SU-DHL-6 (cell line): ENCODE measurements at regions not wholly inside any gene's neighbourhood (a gene's known extent, or its start where the extent isn't known, plus 50 kb on each side); places are given as distances from the start of the nearest gene placed in this dataset.

Experiments
- H2AFZ ChIP-seq: fragments of 200-600 bp; sonication (generic); 2 replicates; pipeline ENCODE4 v1.6.1; 2014; ENCODE audit warnings: low read depth, mild to moderate bottlenecking, moderate library complexity, mixed read lengths, antibody characterized with exemption, low read length; ENCODE audit not compliant: severe bottlenecking
- H3F3A ChIP-seq: fragments of 200-600 bp; shearing (Covaris generic); 2 replicates; pipeline ENCODE4 v1.6.0; 2016; ENCODE audit warnings: antibody characterized with exemption, mild to moderate bottlenecking; ENCODE audit not compliant: insufficient read depth
- H3K27ac ChIP-seq: fragments of 200-600 bp; sonication (generic); 2 replicates; pipeline ENCODE4 v1.5.1; 2016; ENCODE audit warnings: low read depth, mild to moderate bottlenecking, low read length, moderate library complexity, mixed read lengths
- H3K27me3 ChIP-seq: fragments of 200-600 bp; sonication (generic), shearing (Covaris generic); 2 replicates; pipeline ENCODE4 v1.6.0; 2014; ENCODE audit warnings: mild to moderate bottlenecking, low read length
- H3K36me3 ChIP-seq: fragments of 200-600 bp; sonication (generic); 2 replicates; pipeline ENCODE4 v1.6.1; 2014; ENCODE audit warnings: mild to moderate bottlenecking, low read length, mixed read lengths
- H3K4me2 ChIP-seq: fragments of 300-600, 200-600 bp; shearing (Covaris generic), sonication (generic); 2 replicates; pipeline ENCODE4 v1.6.0; 2014; ENCODE audit warnings: low read length, low read depth, mild to moderate bottlenecking; ENCODE audit not compliant: poor library complexity, severe bottlenecking
- H3K4me3 ChIP-seq: fragments of 200-600 bp; sonication (generic); 2 replicates; pipeline ENCODE4 v1.5.1; 2014; ENCODE audit warnings: antibody characterized with exemption, low read length, mild to moderate bottlenecking, mixed read lengths; ENCODE audit not compliant: insufficient read depth, poor library complexity, severe bottlenecking
- H3K79me2 ChIP-seq: fragments of 200-600 bp; sonication (generic); 2 replicates; pipeline ENCODE4 v1.6.1; 2014; ENCODE audit warnings: mild to moderate bottlenecking, low read length, moderate library complexity; ENCODE audit not compliant: insufficient read depth
- H3K9ac ChIP-seq: fragments of 200-600 bp; sonication (generic); 2 replicates; pipeline ENCODE4 v1.7.0; 2014; ENCODE audit warnings: mild to moderate bottlenecking, low read length
- H3K9me2 ChIP-seq: fragments of 200-600 bp; sonication (generic); replicated peaks from 2 replicates; pipeline ENCODE4 v1.6.1; 2014; ENCODE audit warnings: low read length; ENCODE audit not compliant: insufficient read depth
- H3K9me3 ChIP-seq: fragments of 200-600 bp; sonication (generic); 2 replicates; pipeline ENCODE4 v1.6.1; 2014; ENCODE audit warnings: low read length, mixed read lengths; ENCODE audit not compliant: insufficient read depth
- H4K20me1 ChIP-seq: fragments of 200-600 bp; sonication (generic); 2 replicates; pipeline ENCODE4 v1.6.1; 2014; ENCODE audit warnings: low read depth, mild to moderate bottlenecking, antibody characterized with exemption, low read length, moderate library complexity, mixed read lengths
- EZH2phosphoT487 ChIP-seq: fragments of 200-600 bp; sonication (generic), shearing (Covaris generic); conservative IDR thresholded peaks from 2 replicates; pipeline ENCODE4 v1.6.1; 2018; ENCODE audit warnings: mild to moderate bottlenecking, antibody characterized with exemption, low read length, moderate library complexity, mixed read lengths
- TF ChIP-seq, protein P1 (sequence below): fragments of 200-600 bp; sonication (generic); IDR thresholded peaks from one replicate; pipeline ENCODE4 v1.5.1; 2017; ENCODE audit warnings: antibody characterized with exemption, mild to moderate bottlenecking, low read length, moderate library complexity; ENCODE audit not compliant: insufficient read depth, poor library complexity, severe bottlenecking

DNA sequence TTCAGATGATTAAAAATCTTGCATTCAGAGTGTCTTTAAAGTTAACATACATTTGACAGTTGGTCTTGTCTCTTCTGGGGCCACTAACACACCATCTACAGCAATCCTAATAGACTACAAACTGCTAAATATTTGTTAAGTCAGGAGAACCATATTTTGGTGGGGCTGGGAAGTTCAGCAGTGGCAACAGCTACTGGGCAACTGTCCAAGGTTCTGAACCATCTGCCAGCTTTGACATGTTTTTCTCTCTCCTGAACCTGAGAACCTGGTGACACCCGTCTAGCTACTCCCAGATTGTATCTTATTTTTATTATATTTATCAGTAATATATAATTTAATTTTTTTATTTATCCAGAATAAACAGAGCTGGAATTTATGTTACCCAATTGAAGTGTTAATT lies 199.0 kb upstream of the DPYD start:
- H3F3A ChIP-seq, result no peaks in the 10 kb centered on the region
- H3K4me3 ChIP-seq, result no peak overlapping the region
- H3K4me2 ChIP-seq, result no peak overlapping the region
- no peak overlapping the region for H3K9ac ChIP-seq
- no peaks in the 10 kb centered on the region for H3K79me2 ChIP-seq
- H3K9me3 ChIP-seq, result no peaks in the 10 kb centered on the region
- no peak overlapping the region for H2AFZ ChIP-seq
- TF ChIP-seq, protein P1, sequence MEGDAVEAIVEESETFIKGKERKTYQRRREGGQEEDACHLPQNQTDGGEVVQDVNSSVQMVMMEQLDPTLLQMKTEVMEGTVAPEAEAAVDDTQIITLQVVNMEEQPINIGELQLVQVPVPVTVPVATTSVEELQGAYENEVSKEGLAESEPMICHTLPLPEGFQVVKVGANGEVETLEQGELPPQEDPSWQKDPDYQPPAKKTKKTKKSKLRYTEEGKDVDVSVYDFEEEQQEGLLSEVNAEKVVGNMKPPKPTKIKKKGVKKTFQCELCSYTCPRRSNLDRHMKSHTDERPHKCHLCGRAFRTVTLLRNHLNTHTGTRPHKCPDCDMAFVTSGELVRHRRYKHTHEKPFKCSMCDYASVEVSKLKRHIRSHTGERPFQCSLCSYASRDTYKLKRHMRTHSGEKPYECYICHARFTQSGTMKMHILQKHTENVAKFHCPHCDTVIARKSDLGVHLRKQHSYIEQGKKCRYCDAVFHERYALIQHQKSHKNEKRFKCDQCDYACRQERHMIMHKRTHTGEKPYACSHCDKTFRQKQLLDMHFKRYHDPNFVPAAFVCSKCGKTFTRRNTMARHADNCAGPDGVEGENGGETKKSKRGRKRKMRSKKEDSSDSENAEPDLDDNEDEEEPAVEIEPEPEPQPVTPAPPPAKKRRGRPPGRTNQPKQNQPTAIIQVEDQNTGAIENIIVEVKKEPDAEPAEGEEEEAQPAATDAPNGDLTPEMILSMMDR, result no peak
- no peak overlapping the region for H3K27ac ChIP-seq
- H4K20me1 ChIP-seq, result no peaks in the 10 kb centered on the region
- H3K36me3 ChIP-seq, result no peaks in the 10 kb centered on the region
- no peaks in the 10 kb centered on the region for H3K27me3 ChIP-seq
- H3K9me2 ChIP-seq, result no peaks in the 10 kb centered on the region

DNA sequence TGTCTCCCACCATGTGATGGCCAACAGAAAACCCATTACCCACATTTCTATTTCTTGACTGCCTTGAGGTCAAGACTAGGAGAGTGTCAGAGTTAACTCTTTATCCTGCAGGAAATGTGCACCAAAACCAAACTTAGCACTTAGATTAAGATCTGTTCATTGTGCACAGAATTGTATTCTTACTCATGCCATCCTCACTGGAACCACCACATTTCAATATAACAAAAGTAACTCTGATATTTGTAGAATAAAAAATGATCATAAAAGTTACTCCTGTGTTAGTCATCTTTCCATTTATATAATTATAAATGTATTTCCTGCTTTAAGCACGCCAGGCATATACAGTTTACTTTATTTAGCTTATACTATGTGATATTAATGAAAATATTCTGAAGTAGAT lies 193.0 kb upstream of the DPYD start:
- no peak overlapping the region for H3K9ac ChIP-seq
- no peak overlapping the region for H3K27ac ChIP-seq
- no peaks in the 10 kb centered on the region for H3K36me3 ChIP-seq
- H3F3A ChIP-seq, result no peaks in the 10 kb centered on the region
- H4K20me1 ChIP-seq, result no peaks in the 10 kb centered on the region
- H3K79me2 ChIP-seq, result no peaks in the 10 kb centered on the region
- H3K9me3 ChIP-seq, result no peaks in the 10 kb centered on the region
- H2AFZ ChIP-seq, result no peak overlapping the region
- no peak overlapping the region for H3K4me2 ChIP-seq
- H3K27me3 ChIP-seq, result no peaks in the 10 kb centered on the region
- TF ChIP-seq EZH2phosphoT487, result no peak
- TF ChIP-seq, protein P1, result no peak
- no peaks in the 10 kb centered on the region for H3K9me2 ChIP-seq
- no peak overlapping the region for H3K4me3 ChIP-seq

DNA sequence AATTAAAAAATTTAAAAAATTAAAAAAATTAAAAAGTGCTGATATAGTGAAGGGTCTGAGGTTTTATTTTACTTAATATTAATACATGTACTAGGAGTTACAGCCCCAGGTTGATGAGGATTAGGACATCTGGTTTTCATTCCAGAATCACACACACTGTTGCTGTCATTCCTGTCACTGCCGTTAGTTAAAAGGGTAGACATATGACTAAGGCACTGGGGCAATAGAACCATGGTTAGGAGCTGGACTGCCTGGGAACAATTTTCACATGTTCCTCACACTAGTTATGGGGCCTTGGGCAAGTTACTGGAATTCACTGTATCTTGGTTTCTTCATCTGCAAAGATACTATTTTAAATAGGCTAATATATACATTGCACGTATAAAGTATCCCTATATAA lies 191.8 kb upstream of the DPYD start:
- H3K27ac ChIP-seq, result no peak overlapping the region

More for the DNA sequence above, 191.8 kb upstream of the DPYD start:
- no peaks in the 10 kb centered on the region for H3K79me2 ChIP-seq
- H3K27me3 ChIP-seq, result no peaks in the 10 kb centered on the region
- TF ChIP-seq EZH2phosphoT487, result no peak
- TF ChIP-seq, protein P1, result no peak
- no peaks in the 10 kb centered on the region for H4K20me1 ChIP-seq
- no peak overlapping the region for H3K9ac ChIP-seq
- no peak overlapping the region for H3K4me3 ChIP-seq
- no peaks in the 10 kb centered on the region for H3K9me2 ChIP-seq
- no peaks in the 10 kb centered on the region for H3F3A ChIP-seq
- no peaks in the 10 kb centered on the region for H3K36me3 ChIP-seq
- no peak overlapping the region for H2AFZ ChIP-seq
- no peak overlapping the region for H3K4me2 ChIP-seq
- peaks cover 3% of the 10 kb centered on the region; the same call in 1 of the 2 replicates for H3K9me3 ChIP-seq
